NCI-H128 (cell line): ENCODE measurements at regions not wholly inside any gene's neighbourhood (a gene's known extent, or its start where the extent isn't known, plus 50 kb on each side); places are given as distances from the start of the nearest gene placed in this dataset.

Experiments used
- DNase-seq: peaks from one replicate; lab custom pipeline; 2025; ENCODE audit not compliant: unreplicated experiment; lab: John Stamatoyannopoulos, UW

GRCh38 chr3:56985878-56986277 lies 74.6 kb upstream of the SPATA12 start:
- DNase-seq: no peak

DNA sequence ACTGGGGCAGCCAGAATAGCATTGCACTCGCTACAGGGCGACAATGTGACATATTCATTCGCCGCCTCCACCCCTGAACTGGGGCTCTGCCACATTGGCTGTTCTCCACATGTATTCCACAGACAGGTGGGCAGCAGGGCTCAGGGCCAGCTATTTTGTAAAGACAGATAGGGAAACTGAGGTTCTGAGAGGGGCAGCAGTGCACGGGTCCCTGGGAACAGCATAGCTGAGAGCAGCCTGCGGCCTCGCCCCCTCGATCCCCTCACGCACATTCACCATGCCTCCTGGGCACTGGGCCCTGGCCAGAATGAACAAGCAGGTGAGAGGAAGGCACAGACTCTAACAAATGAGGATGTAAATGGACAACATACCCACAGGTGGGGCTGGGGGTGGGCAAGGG lies 75.0 kb upstream of the SPATA12 start:
- no peak for DNase-seq

GRCh38 chr3:56983427-56983826 lies 77.0 kb upstream of the SPATA12 start:
- no peak for DNase-seq

DNA sequence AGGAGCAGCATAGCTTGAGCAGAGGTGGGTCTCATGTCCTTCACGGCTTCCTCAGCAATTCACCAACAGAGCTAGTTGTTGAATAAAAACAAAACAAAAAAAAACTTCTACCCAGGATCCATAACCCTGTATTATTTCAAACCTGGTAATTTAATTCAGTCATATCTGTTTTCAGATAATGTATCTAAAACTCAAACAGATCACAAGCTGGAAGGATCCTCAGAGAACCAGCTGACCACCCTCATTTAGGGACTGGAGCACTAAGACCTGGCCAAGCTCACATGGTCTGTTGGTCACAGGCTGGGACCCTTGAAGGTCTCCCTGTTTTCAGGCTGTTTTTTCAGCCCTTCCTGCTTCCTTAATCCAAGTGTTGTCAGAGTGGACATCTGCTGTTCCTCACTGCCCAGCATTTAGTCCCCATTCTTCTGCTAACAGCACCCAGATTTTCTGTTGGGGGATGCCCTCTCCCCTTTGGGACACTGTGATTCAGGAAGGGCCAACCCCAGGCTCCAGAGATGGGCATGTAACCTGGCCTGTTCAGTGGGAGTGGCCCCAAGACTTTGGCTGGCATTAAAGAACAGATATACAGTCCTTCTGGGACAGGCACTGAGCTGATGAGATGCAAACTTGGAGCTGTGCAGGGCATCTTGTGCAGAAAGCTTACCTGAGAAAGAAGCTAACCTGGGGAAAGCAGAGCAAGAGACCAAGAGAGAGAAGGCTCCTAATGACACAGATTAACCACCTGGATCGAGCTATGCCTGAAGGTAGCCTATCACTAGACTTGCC lies 78.8 kb upstream of the SPATA12 start:
- DNase-seq: no peak

DNA sequence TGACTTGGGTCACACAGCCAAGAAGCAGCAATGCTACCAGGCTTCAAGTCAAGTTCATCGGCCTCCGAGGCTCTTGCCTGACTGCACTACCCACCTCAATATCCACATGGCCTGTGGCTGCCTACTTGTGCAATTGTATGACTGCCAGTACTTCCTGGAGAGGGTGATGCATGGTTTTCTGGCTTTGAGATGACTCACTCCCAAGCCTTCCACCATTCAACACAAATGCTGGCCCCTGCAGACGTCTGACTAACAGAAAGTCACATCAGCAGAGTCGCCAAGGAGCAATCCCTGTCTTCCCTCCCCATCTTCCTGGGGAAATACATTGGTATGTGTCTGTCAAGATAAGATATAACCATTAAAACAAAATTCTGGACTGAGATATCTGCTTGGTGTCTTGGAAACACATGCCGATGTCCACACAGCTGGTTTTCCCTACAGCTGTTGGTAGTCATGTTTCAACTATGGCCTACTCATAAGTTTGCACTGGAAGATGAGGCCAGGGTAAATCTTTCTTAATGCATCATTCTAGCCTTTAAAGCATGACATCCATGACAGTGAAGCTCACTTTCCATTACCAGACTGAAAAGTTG lies 79.6 kb upstream of the SPATA12 start:
- DNase-seq: no peak

DNA sequence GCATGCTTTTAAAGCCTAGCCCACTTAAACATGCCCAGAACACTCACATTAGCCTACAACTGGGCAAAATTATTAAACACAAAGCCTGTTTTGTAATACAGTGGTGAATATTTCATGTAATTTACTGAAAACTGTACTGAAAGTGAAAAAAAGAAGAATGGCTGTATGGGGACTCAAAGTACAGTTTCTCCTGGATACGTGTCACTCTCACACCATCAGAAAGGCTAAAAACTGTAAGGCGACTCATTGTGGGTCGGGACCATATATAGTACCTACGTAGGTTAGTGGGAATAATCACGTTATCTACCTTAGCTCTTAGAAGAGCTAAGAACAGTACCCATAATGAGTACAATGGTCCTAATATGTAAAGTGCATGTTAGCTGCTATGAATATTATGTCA lies 80.2 kb upstream of the SPATA12 start:
- no peak for DNase-seq

GRCh38 chr3:56979791-56980190 lies 80.7 kb upstream of the SPATA12 start:
- no peak for DNase-seq

DNA sequence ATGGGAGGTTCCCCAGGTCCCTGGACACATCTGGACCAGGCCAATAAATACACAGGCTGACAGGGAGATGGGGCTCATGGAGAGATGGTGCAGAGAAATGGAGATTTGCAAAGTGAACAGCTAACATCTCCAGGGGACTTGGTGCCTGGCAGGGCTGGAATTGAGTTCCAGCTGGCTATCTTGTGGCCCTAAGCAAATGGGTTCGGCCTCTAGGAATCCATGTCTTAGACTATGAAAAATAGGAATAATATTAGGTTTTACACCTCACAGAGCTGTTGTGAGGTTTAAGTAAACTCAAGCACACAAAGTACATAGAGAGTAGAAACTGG lies 82.9 kb upstream of the SPATA12 start:
- no peak for DNase-seq

- DNase-seq: peak; percentile 57
Measured at GRCh38 chr3:56976651-56977560, 83.6 kb upstream of the SPATA12 start.

DNA sequence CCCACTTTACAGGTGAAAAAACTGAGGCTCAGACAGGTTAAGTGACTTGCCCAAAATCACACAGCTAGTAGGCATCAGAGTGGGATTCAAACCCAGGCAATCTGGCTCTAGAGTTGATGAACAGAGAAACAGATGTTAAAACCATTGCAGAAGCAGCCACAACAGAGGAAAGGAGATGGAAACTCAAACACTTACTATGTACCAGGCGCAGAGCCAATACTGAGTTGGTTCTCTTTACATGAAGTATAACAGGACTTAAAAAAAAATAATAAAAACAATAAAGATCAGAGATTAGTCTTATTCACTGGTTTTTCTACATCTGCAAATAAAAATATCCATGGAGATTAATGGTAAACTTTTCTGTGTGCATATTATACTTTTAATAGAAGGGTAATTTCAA lies 84.9 kb upstream of the SPATA12 start:
- no peak for DNase-seq

DNA sequence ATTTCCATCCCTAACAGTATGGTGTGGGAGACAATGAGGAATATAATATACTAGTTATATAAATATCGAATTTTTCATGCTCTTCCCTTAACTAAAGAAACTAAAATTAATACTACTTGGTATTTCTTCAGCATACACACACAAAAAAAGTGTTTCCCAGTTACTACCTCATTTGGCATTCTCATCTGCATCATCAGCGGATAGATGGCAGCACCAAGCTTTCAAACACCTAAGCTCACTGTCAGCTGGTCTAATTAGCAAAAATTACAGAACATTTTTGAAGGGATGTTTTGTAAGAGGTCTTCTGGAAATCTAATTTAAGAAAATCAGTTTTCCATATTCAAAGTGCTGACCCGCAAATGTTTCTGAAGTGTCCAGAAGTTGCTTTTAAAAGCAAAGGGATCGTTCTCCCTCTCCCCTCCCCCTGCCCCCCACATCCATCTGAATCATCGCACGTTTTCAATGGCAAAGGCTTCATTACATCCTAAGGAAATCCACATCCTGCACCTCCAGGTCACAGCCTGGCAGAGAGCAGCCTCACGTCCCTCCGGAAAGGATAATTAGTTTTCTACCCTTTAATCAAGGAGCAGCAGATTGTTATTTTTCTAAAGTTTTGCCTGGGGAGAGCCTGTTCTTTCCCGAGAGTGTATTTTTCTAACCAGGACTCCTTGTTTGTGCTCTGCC lies 86.1 kb upstream of the SPATA12 start:
- DNase-seq: no peak

DNA sequence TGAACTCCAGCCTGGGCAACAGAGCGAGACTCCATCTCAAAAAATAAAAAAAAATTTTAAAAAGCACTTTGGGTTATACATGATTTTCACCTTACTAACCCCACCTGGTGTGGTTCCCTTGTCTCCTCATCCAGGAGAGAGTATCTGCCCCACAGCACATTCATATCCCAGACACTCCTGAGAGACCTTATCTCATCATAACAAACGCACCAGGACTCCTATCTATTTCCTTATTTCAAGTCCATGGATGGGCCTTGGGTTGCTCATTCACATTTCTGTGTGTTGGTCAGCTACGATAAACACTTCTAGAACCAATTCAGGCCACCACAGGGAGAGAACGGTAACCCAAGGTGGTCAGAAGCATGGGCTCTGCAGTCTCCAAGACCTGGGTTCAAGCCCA lies 88.6 kb upstream of the SPATA12 start:
- DNase-seq: no peak

DNA sequence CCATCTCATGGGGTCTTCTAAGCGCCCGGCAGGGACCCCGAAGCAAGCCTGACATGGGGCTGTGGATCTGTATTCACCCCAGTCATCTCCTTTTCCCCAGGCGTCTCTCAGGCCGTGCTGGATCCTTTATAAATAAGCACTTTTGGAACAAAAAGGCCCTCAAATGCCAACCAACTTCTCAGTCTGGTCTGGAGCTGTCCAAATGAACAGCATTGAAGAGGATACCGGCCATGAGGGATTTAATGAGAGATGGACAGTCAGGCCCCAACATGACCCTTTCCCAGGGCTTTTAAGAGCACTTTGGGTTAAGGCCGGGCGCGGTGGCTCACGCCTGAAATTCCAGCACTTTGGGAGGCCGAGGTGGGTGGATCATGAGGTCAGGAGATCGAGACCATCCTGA lies 89.2 kb upstream of the SPATA12 start:
- DNase-seq: no peak

DNA sequence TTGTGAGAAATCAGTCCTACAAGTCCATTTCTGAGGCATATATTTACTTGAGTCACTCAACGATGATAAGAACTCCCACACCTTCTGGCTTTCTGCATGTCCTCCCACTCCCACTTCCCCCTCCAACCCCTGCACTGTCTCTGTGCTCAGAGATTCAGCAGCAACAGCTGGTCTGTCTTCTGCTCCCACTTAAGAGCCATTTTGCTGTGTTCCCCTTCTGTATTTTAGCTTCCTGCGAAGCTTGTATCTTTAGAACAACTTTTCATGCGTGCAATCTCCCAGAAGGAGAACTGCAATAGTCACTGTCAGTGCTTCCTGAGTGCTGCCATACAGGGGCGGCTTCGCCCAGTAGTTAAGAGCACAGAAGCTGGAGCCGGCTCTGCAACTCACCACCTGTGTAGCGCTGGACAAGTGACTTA lies 90.0 kb upstream of the SPATA12 start:
- DNase-seq: no peak

- DNase-seq: no peak
Measured at GRCh38 chr3:56969851-56970250, 90.6 kb upstream of the SPATA12 start.

GRCh38 chr3:56966509-56966908 lies 94.0 kb upstream of the SPATA12 start:
- DNase-seq: no peak

- no peak for DNase-seq
Measured at GRCh38 chr3:56966104-56966503, 94.4 kb upstream of the SPATA12 start.

GRCh38 chr3:56962922-56963321 lies 97.5 kb upstream of the SPATA12 start:
- no peak for DNase-seq

- no peak for DNase-seq
Measured at GRCh38 chr3:56962206-56962605, 98.3 kb upstream of the SPATA12 start.

GRCh38 chr3:56960234-56960917 lies 100.1 kb upstream of the SPATA12 start:
- no peak for DNase-seq

DNA sequence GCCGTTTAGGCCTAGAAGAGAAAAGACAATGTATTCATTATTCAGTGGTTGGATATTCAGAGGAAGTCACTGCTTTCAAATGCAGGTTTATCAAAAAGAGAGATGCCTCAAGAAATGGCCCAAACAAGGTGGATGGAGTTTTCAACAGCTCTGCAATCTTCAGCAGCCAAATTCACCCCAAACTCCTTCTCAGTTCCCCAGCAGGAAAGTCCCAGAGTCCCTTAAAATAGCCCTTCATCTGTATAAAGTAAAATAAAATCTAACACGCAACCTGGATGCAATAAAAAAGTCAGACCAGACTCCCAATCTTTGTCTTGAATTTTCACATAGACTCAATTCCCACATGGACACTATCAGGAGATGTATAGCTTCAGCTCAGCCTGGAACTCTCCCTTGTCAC lies 101.6 kb upstream of the SPATA12 start:
- DNase-seq: no peak
